HCT116 (cell line): ENCODE measurements at regions not wholly inside any gene's neighbourhood (a gene's known extent, or its start where the extent isn't known, plus 50 kb on each side); places are given as distances from the start of the nearest gene placed in this dataset.

Experiments used
- ATAC-seq: fragments of 200-7000 bp; cut with Tn5 transposase; 2 replicates; pipeline ENCODE4 v1.9.1; 2020; ENCODE audit warnings: mild to moderate bottlenecking, moderate library complexity
- BruUV-seq: library from RNA; stranded (reverse); fragments of 400-500 nt; replicated peaks from 2 replicates; lab custom pipeline; 2021; lab: Mats Ljungman, UMichigan
- CTCF ChIA-PET: fragments of 300-600 bp; sonication (Branson Sonifier 250); formaldehyde crosslinking; loops from one replicate; lab custom pipeline; 2021; ENCODE audit warnings: antibody characterized with exemption; lab: Charles Lee
- POLR2A ChIA-PET: fragments of 300-600, 350-600 bp; sonication (Branson Sonifier 250); formaldehyde crosslinking; loops from one replicate; lab custom pipeline; 2021; ENCODE audit warnings: antibody characterized with exemption; lab: Charles Lee
- RAD21 ChIA-PET, 2 experiments: fragments of 300-600 bp; sonication (Branson Sonifier 250); formaldehyde crosslinking; loops; one replicate each; lab custom pipeline; 2023; ENCODE audit warnings: low total read pairs in 2 of 2; ENCODE audit not compliant: uncharacterized antibody in 2 of 2, unreplicated experiment in 2 of 2, low non-redundant PET in 1 of 2; lab: Charles Lee
- DNase-seq: peaks from one replicate; pipeline ENCODE4 v3.0.0-alpha.2; 2010; ENCODE audit warnings: low read depth, low spot score
- H2AFZ ChIP-seq: fragments of 200-600 bp; shearing (Covaris generic), sonication (generic); 2 replicates; pipeline ENCODE4 v1.6.1; 2017; ENCODE audit warnings: low read depth, mixed run types, mixed read lengths, antibody characterized with exemption, low read length; ENCODE audit not compliant: poor library complexity, severe bottlenecking
- H3K27ac ChIP-seq: 2 replicates; pipeline ENCODE4 v1.5.1; 2012; ENCODE audit warnings: low read depth, low read length
- H3K27me3 ChIP-seq: fragments of 200-600 bp; sonication (generic); 2 replicates; pipeline ENCODE4 v1.6.1; 2016; ENCODE audit warnings: mixed run types, low read length, mixed read lengths; ENCODE audit not compliant: insufficient read depth
- H3K36me3 ChIP-seq, 2 experiments: fragments of 200-500 bp in 1 of 2; fragments of 200-600 bp in 1 of 2; sonication (Bioruptor generic) in 1 of 2; sonication (generic) in 1 of 2; 2 replicates each; pipeline versions ENCODE4 v1.5.1 to v1.6.1; 2014 to 2016; ENCODE audit warnings: low read length in 2 of 2, inconsistent platforms in 1 of 2, mixed read lengths in 1 of 2, mixed run types in 1 of 2; ENCODE audit not compliant: insufficient read depth in 2 of 2, control insufficient read depth in 1 of 2
- H3K4me1 ChIP-seq, 2 experiments: fragments of 200-600 bp in 1 of 2; sonication (generic) in 1 of 2; 2 replicates each; pipeline versions ENCODE4 v1.5.1 to v1.6.1; 2012 to 2017; ENCODE audit warnings: low read length in 2 of 2, inconsistent platforms in 1 of 2, mild to moderate bottlenecking in 1 of 2, mixed read lengths in 1 of 2, mixed run types in 1 of 2, moderate library complexity in 1 of 2; ENCODE audit not compliant: insufficient read depth in 2 of 2, control insufficient read depth in 1 of 2
- H3K4me2 ChIP-seq: fragments of 200-600 bp; sonication (generic); 2 replicates; pipeline ENCODE4 v1.6.1; 2017; ENCODE audit warnings: mixed run types, low read length, mixed read lengths
- H3K4me3 ChIP-seq, 2 experiments: fragments of 200-600 bp in 1 of 2; sonication (generic) in 1 of 2; replicated peaks in 1 of 2; 2 replicates each; pipeline ENCODE4 v1.5.1; 2011 to 2016; ENCODE audit warnings: low read length in 2 of 2, control low read depth in 1 of 2, low read depth in 1 of 2, mild to moderate bottlenecking in 1 of 2, mixed read lengths in 1 of 2, mixed run types in 1 of 2
- H3K79me2 ChIP-seq: fragments of 200-600 bp; sonication (generic); 2 replicates; pipeline ENCODE4 v1.6.1; 2017; ENCODE audit warnings: mild to moderate bottlenecking, mixed run types, low read length, moderate library complexity, mixed read lengths; ENCODE audit not compliant: insufficient read depth
- H3K9ac ChIP-seq: fragments of 200-600 bp; sonication (generic); 2 replicates; pipeline ENCODE4 v1.6.1; 2016; ENCODE audit warnings: low read length, mixed read lengths
- H3K9me2 ChIP-seq: fragments of 200-600 bp; sonication (generic), shearing (Covaris generic); 2 replicates; pipeline ENCODE4 v1.6.1; 2017; ENCODE audit warnings: mixed run types, mild to moderate bottlenecking, moderate library complexity; ENCODE audit not compliant: insufficient read depth
- H3K9me3 ChIP-seq, 2 experiments: fragments of 200-500 bp in 1 of 2; fragments of 200-600 bp in 1 of 2; sonication (Bioruptor generic) in 1 of 2; sonication (generic) in 1 of 2; 2 replicates each; pipeline ENCODE4 v1.6.1; 2014 to 2017; ENCODE audit warnings: low read length in 2 of 2, mixed read lengths in 2 of 2, inconsistent platforms in 1 of 2, low read depth in 1 of 2, mild to moderate bottlenecking in 1 of 2, mixed run types in 1 of 2, moderate library complexity in 1 of 2; ENCODE audit not compliant: control insufficient read depth in 1 of 2, insufficient read depth in 1 of 2
- H4K20me1 ChIP-seq: fragments of 200-600 bp; sonication (generic), shearing (Covaris generic); 2 replicates; pipeline ENCODE4 v1.6.1; 2017; ENCODE audit warnings: mixed run types, mild to moderate bottlenecking, moderate library complexity; ENCODE audit not compliant: insufficient read depth
- CBX3 ChIP-seq: IDR thresholded peaks from 2 replicates; pipeline ENCODE4 v1.6.1; 2012; ENCODE audit warnings: low read depth
- EGR1 ChIP-seq: IDR thresholded peaks from 2 replicates; pipeline ENCODE4 v1.6.1; 2012; ENCODE audit warnings: low read depth
- ELF1 ChIP-seq: IDR thresholded peaks from 2 replicates; pipeline ENCODE4 v1.6.1; 2012; ENCODE audit warnings: low read depth, borderline replicate concordance
- EZH2 ChIP-seq: fragments of 200-600 bp; sonication (generic); IDR thresholded peaks from 2 replicates; pipeline ENCODE4 v1.6.1; 2017; ENCODE audit warnings: antibody characterized with exemption, mixed run types
- EZH2phosphoT487 ChIP-seq: fragments of 200-600 bp; IDR thresholded peaks from 2 replicates; pipeline ENCODE4 v1.6.1; 2018; ENCODE audit warnings: antibody characterized with exemption, borderline replicate concordance
- FOSL1 ChIP-seq: IDR thresholded peaks from 2 replicates; pipeline ENCODE4 v1.6.1; 2012; ENCODE audit warnings: low read depth
- JUND ChIP-seq: IDR thresholded peaks from 2 replicates; pipeline ENCODE4 v1.6.1; 2012
- SP1 ChIP-seq: IDR thresholded peaks from 2 replicates; pipeline ENCODE4 v1.6.1; 2012; ENCODE audit warnings: low read depth
- SRF ChIP-seq: IDR thresholded peaks from 2 replicates; pipeline ENCODE4 v1.6.1; 2012; ENCODE audit warnings: low read depth
- TCF7L2 ChIP-seq: IDR thresholded peaks from 2 replicates; pipeline ENCODE4 v1.7.0; 2011; ENCODE audit warnings: borderline replicate concordance, inconsistent platforms; ENCODE audit not compliant: insufficient read depth, insufficient read length; ENCODE audit errors: extremely low read depth
- ZFX ChIP-seq: fragments of 450-650 bp; IDR thresholded peaks from 2 replicates; pipeline ENCODE4 v1.6.1; 2017
- ZNF274 ChIP-seq: fragments of 200-500 bp; sonication (Bioruptor generic); IDR thresholded peaks from 2 replicates; pipeline ENCODE4 v1.6.1; 2014; ENCODE audit warnings: mild to moderate bottlenecking, low read depth, low read length, inconsistent platforms
- intact Hi-C: fragments of 100-400 bp; cut with micrococcal nuclease; formaldehyde crosslinking; loops from 2 replicates; pipeline ENCODE4 v1.10.0; 2022
- TF ChIP-seq, protein P1 (sequence below): IDR thresholded peaks from 2 replicates; pipeline ENCODE4 v1.6.1; 2012

DNA sequence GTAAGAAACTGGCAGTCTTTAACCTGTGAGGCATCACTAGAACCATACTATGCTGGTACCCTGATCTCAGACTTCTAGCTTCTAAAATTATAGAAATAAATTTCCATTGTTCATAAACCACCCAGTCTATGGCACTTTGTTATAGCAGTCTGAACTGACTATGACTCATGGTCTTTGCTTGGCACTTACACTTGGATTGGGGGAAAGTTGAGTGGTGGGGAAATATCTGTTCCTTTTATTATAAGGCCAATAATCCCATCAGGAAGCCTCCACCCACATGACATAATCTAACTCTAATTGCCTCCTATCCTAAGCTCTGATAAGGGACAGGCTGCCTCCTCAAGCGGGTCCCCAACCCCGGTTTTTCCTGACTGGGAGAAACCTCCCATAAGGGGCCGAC lies 61.4 kb upstream of the PACRGL start:
- BruUV-seq, result no TSS peak
- H3K4me1 ChIP-seq, result no peaks in the 10 kb centered on the region
- H3K4me3 ChIP-seq, result no peak overlapping the region
- no peaks in the 10 kb centered on the region; the same call in 1 of the 2 replicates for H4K20me1 ChIP-seq
- H3K79me2 ChIP-seq, result no peaks in the 10 kb centered on the region
- ChIA-PET POLR2A (no interaction called here), RAD21 (no interaction called here), CTCF (no interaction called here)
- ATAC-seq (no peak), DNase-seq (no peak)
- H3K9me3 ChIP-seq, result no peaks in the 10 kb centered on the region
- H3K27ac ChIP-seq, result no peak overlapping the region
- no peak overlapping the region for H2AFZ ChIP-seq
- no peak overlapping the region for H3K9ac ChIP-seq
- H3K9me2 ChIP-seq, result no peaks in the 10 kb centered on the region
- TF ChIP-seq ZFX (no peak), TCF7L2 (no peak), JUND (no peak), SP1 (no peak), FOSL1 (no peak), ELF1 (no peak), SRF (no peak), EGR1 (no peak)
- TF ChIP-seq, protein P1, sequence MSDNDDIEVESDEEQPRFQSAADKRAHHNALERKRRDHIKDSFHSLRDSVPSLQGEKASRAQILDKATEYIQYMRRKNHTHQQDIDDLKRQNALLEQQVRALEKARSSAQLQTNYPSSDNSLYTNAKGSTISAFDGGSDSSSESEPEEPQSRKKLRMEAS, result no peak
- TF ChIP-seq, all 23 proteins: peak for 0
- Histone ChIP-seq H3K36me3 (no peaks in the 10 kb centered on the region), H3K4me2 (no peak overlapping the region), H3K27me3 (peaks cover 9% of the 10 kb centered on the region)
- intact Hi-C loops, result no loop called here

DNA sequence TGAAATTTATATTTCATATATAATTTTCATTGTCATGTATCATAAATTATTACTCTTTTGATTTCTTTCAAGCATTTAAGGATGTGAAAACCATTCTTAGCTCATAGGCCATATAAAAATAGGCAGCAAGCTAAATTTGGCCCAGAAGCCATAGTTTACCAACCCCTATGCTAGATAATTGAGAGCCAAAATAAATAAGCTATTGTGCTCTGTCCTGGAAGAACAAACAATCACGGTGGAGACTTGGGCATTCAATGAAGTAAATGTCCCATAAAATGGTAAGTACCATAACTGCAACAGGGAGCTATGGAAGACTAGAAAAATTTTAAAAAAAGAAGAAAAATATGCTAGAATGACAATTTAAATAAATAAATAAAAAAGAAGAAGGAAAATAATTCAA lies 60.9 kb upstream of the PACRGL start:
- Histone ChIP-seq H3K36me3 (no peaks in the 10 kb centered on the region), H3K79me2 (no peaks in the 10 kb centered on the region), H4K20me1 (no peaks in the 10 kb centered on the region; the same call in 1 of the 2 replicates), H3K9me2 (no peaks in the 10 kb centered on the region), H3K4me3 (no peak overlapping the region), H3K4me2 (no peak overlapping the region), H2AFZ (no peak overlapping the region), H3K9me3 (no peaks in the 10 kb centered on the region), H3K27me3 (peaks cover 15% of the 10 kb centered on the region), H3K4me1 (no peaks in the 10 kb centered on the region), H3K9ac (no peak overlapping the region), H3K27ac (no peak overlapping the region)
- DNase-seq (no peak), ATAC-seq (no peak)
- POLR2A ChIA-PET, result no interaction called here
- BruUV-seq, result no TSS peak
- TF ChIP-seq FOSL1 (no peak), ZFX (no peak), EZH2phosphoT487 (no peak), CBX3 (no peak), ZNF274 (no peak), EZH2 (no peak)
- intact Hi-C loops, result no loop called here
- CTCF ChIA-PET, result no interaction called here
- RAD21 ChIA-PET, result no interaction called here
